Psoas muscle (tissue), 7 donors: ENCODE measurements at regions not wholly inside any gene's neighbourhood (a gene's known extent, or its start where the extent isn't known, plus 50 kb on each side); places are given as distances from the start of the nearest gene placed in this dataset.

Experiments
- ATAC-seq, 4 donors: fragments of 200-7000 bp; cut with Tn5 transposase; one replicate each; pipeline ENCODE4 v1.9.1; 2020; ENCODE audit warnings: moderate library complexity in 3 of 4, mild to moderate bottlenecking in 2 of 4
- DNase-seq, 2 donors: peaks; one replicate each; pipeline ENCODE4 v3.0.0-alpha.2; 2020
- H3K27ac ChIP-seq: fragments of 200-600 bp; one replicate; pipeline ENCODE4 v1.8.0; 2022
- H3K27me3 ChIP-seq, 3 donors: fragments of 200-600 bp in 1 of 3; one replicate each; pipeline versions ENCODE4 v1.6.1 to v1.8.0; 2013 to 2022; ENCODE audit warnings: low read length in 2 of 3, mild to moderate bottlenecking in 2 of 3, moderate library complexity in 1 of 3; ENCODE audit not compliant: insufficient read depth in 3 of 3
- H3K36me3 ChIP-seq, 2 donors: fragments of 200-600 bp in 1 of 2; one replicate each; pipeline versions ENCODE4 v1.6.1 to v1.8.0; 2013 to 2022; ENCODE audit warnings: low read depth in 1 of 2, mild to moderate bottlenecking in 1 of 2, moderate library complexity in 1 of 2; ENCODE audit not compliant: insufficient read depth in 1 of 2
- H3K4me1 ChIP-seq: fragments of 200-600 bp; one replicate; pipeline ENCODE4 v1.8.0; 2022
- H3K4me3 ChIP-seq: fragments of 200-600 bp; one replicate; pipeline ENCODE4 v1.8.0; 2022; ENCODE audit warnings: mild to moderate bottlenecking
- H3K9me3 ChIP-seq: fragments of 200-600 bp; one replicate; pipeline ENCODE4 v1.8.0; 2022
- WGBS, 3 donors: extraction: QIAGEN DNeasy Blood & Tissue Kit; methylation state at CpG; one replicate each; pipeline versions ENCODE4 v1.1.6 to v1.1.7; 2013; 5-methylcytosine and 5-hydroxymethylcytosine counted together
- intact Hi-C, 2 donors: fragments of 100-400 bp; cut with DNase I; formaldehyde crosslinking; loops; one replicate each; pipeline versions ENCODE4 v1.11.0 to v1.14.2; 2022
- TF ChIP-seq, protein P1 (sequence below): fragments of 200-600 bp; IDR thresholded peaks from one replicate; pipeline ENCODE4 v1.8.0; 2022; ENCODE audit warnings: antibody characterized with exemption
- donor health status: healthy with polysubstance abuse.
- donor health status: DM: no; HTN: no; CAD: no; lungs with moderate emphysema.
- donor health status: Bipolar disorder and iron deficiency.
- donor health status: healthy.
- donor health status: DM: yes; HTN: yes; CAD: no.
- donor health status: DM: no; HTN: no; CAD: no.
- donor health status: DM: yes; HTN: yes; CAD: no.

DNA sequence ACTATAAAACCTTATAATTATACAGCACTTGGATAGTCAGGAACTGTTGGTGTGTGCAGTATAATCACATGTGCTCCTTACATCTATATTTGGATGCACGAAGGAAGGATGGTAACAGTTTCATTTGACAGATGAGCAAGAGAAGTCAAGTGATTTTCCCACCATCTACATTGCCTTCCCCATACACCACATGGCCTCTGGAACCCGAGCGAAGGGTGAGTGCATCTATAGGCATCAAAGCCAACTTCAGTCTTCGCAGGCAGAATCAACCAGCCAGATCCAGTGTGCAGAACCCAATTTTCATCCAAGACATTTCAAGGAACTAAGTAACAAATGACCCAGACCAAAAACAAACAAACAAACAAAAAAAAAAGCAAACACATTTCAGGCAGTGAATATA is 85.1 kb upstream of the BLID start:
- peaks cover 16% of the 10 kb centered on the region for H3K4me1 ChIP-seq
- no peaks in the 10 kb centered on the region for H3K36me3 ChIP-seq
- DNase-seq (no peak), ATAC-seq (no peak)
- H3K4me3 ChIP-seq = peak overlapping the region; percentile 54
- no peak overlapping the region for H3K27ac ChIP-seq
- 48 to 86% (median 59%) methylated on average over 4 of the region's 4 CpGs for WGBS, 3 donors
- TF ChIP-seq, protein P1, sequence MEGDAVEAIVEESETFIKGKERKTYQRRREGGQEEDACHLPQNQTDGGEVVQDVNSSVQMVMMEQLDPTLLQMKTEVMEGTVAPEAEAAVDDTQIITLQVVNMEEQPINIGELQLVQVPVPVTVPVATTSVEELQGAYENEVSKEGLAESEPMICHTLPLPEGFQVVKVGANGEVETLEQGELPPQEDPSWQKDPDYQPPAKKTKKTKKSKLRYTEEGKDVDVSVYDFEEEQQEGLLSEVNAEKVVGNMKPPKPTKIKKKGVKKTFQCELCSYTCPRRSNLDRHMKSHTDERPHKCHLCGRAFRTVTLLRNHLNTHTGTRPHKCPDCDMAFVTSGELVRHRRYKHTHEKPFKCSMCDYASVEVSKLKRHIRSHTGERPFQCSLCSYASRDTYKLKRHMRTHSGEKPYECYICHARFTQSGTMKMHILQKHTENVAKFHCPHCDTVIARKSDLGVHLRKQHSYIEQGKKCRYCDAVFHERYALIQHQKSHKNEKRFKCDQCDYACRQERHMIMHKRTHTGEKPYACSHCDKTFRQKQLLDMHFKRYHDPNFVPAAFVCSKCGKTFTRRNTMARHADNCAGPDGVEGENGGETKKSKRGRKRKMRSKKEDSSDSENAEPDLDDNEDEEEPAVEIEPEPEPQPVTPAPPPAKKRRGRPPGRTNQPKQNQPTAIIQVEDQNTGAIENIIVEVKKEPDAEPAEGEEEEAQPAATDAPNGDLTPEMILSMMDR = no peak
- no peaks in the 10 kb centered on the region for H3K9me3 ChIP-seq
- H3K27me3 ChIP-seq = no peaks in the 10 kb centered on the region
- intact Hi-C loops = loop anchor here (5.0 kb wide), 2 partner anchors 99 to 179 kb away; no protein-coding TSS in a partner anchor

GRCh38 chr11:122199661-122200060 is 83.6 kb upstream of the BLID start:
- H3K4me3 ChIP-seq = no peak overlapping the region
- TF ChIP-seq, protein P1 = no peak
- no peaks in the 10 kb centered on the region for H3K36me3 ChIP-seq
- ATAC-seq (no peak), DNase-seq (no peak)
- no peaks in the 10 kb centered on the region for H3K27me3 ChIP-seq
- 68 to 73% (median 69%) methylated on average over 3 of the region's 3 CpGs for WGBS, 3 donors
- H3K4me1 ChIP-seq = peaks cover 17% of the 10 kb centered on the region
- H3K27ac ChIP-seq = no peak overlapping the region
- no peaks in the 10 kb centered on the region for H3K9me3 ChIP-seq
- intact Hi-C loops = loop anchor here (5.0 kb wide), 2 partner anchors 97 to 177 kb away; no protein-coding TSS in a partner anchor

DNA sequence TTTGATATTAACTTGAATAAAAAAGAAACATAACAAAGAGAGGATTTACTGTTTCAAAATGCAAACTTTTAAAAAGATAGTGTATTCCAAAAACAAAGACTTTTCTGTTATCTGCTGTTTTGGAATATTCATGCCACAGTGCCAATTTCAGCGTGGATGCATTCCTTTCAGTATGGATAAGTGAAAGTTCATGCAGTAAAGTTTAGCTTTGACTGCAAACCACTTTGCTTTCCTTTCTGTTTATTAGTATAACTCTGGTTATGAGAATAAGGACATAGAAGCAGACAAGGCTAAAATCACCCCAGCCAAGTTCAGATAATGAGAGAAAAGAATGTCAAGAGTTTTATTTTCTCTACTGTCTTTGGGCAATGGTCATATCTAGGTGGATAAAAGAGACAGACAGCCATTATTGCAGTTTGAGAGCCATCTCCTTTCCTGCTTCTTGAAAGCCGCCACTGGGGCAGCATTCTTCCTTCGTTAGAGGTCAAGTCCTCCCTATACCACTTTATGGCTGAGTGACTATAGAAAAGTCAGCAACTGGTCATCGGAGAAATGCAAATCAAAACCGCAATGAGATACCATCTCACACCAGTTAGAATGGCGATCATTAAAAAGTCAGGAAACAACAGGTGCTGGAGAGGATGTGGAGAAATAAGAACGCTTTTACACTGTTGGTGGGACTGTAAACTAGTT is 82.4 kb upstream of the BLID start:
- Histone ChIP-seq H3K9me3 (no peaks in the 10 kb centered on the region), H3K36me3 (no peaks in the 10 kb centered on the region), H3K27me3 (no peaks in the 10 kb centered on the region), H3K4me3 (no peak overlapping the region), H3K27ac (no peak overlapping the region), H3K4me1 (peaks cover 17% of the 10 kb centered on the region)
- ATAC-seq (no peak), DNase-seq (no peak)
- TF ChIP-seq, protein P1 = no peak
- WGBS, 3 donors = 87 to 92% (median 88%) methylated on average over 7 of the region's 7 CpGs
- intact Hi-C loops = no loop called here

DNA sequence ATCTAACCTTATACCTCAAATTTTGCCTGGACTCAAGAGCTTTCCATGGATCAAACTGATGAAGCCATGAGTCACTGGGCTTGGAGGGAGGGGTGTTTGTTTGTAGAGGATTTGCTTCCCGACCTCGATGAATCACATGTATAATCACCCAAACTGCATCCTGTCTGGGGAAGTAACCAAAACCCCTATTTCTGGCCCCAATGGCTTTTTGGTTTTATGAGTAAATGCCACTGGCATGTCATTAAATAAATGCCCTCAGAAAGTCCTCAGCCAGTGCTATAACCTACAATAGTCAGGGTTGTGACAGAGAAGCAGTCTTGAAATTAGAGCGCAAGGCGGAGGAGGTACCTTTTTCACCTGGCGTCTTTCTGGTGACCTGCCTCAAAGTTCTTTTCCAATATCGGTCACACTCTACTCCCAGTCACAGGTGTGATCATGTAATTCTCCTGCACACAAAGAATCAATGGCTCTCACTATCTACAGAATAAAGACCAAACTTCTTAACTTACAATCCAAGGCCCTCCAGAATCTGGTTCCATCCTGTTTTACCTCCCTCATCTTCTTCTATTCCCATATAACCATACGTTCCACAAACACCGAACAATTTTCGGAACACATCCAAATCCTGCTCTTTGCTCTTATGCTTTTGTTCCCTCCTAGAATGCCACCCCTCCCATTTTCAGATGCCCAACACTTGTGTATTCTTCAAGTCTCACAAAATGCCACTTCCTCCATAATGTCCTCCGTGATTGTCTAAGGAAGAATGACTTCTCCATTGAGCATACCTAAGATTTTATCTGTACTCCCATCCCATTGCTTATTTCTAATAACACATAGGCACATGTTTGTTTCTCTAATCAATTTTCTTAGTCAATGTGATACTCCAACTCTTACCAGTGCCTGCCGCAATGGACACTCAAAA is 81.3 kb upstream of the BLID start:
- intact Hi-C loops = no loop called here
- ATAC-seq (peak in 1 of 4 donors; percentile 56), DNase-seq (peak in 1 of 2 donors; percentile 19)
- TF ChIP-seq, protein P1 = no peak
- no peaks in the 10 kb centered on the region for H3K27me3 ChIP-seq
- no peak overlapping the region for H3K4me3 ChIP-seq
- 82 to 85% (median 83%) methylated on average over 11 of the region's 11 CpGs for WGBS, 3 donors
- H3K27ac ChIP-seq = no peak overlapping the region
- no peaks in the 10 kb centered on the region for H3K9me3 ChIP-seq
- no peaks in the 10 kb centered on the region for H3K36me3 ChIP-seq
- peaks cover 12% of the 10 kb centered on the region for H3K4me1 ChIP-seq
